ENCODE measurements at regions not wholly inside any gene's neighbourhood (a gene's known extent, or its start where the extent isn't known, plus 50 kb on each side); places are given as distances from the start of the nearest gene placed in this dataset.

- no peaks in the 10 kb centered on the region for H3K79me1 ChIP-seq (replicated peaks; ENCODE audit: low read length, poor library complexity, severe bottlenecking)
- no peak overlapping the region for H2BK120ac ChIP-seq (ENCODE audit: low read depth, low read length)
- H2BK5ac ChIP-seq (ENCODE audit: low read depth, low read length, poor library complexity, severe bottlenecking) = no peak overlapping the region
- no peaks in the 10 kb centered on the region for H3K27me3 ChIP-seq (ENCODE audit: control insufficient read depth in 1 of 2, insufficient read depth in 1 of 2, low read length in 2 of 2)
- H4K91ac ChIP-seq (ENCODE audit: low read length) = no peak overlapping the region
- H3K14ac ChIP-seq (ENCODE audit: low read length in 2 of 2) = no peak overlapping the region
- H3K4ac ChIP-seq (ENCODE audit: low read depth in 1 of 2, low read length in 2 of 2) = no peak overlapping the region
- no peak overlapping the region for H4K8ac ChIP-seq (ENCODE audit: low read length)
- no peak overlapping the region for H3K9ac ChIP-seq (ENCODE audit: low read length)
- H3K9me3 ChIP-seq (ENCODE audit: control insufficient read depth, low read length) = no peaks in the 10 kb centered on the region
- H3K23ac ChIP-seq (ENCODE audit: low read length in 2 of 2) = no peak overlapping the region
- 93% methylated on average over 3 of the region's 3 CpGs for WGBS
- H2AK5ac ChIP-seq (ENCODE audit: low read length, severe bottlenecking) = no peak overlapping the region
- no peak overlapping the region for H2BK15ac ChIP-seq (ENCODE audit: low read depth, poor library complexity, severe bottlenecking)
- no peak overlapping the region for H2BK12ac ChIP-seq (ENCODE audit: low read length in 2 of 2)
- H3K36me3 ChIP-seq (ENCODE audit: control insufficient read depth in 1 of 2, insufficient read depth in 2 of 2, low read depth in 1 of 2, low read length in 2 of 2) = no peaks in the 10 kb centered on the region
- no peak overlapping the region for H2AFZ ChIP-seq (ENCODE audit: low read depth, low read length)
- no peaks in the 10 kb centered on the region for H3K4me1 ChIP-seq (ENCODE audit: control insufficient read depth, insufficient read depth, low read depth, low read length)
- DNase-seq = no peak
- no peak overlapping the region for H3K4me3 ChIP-seq (ENCODE audit: insufficient read depth in 1 of 2, low read depth in 1 of 2, low read length in 2 of 2)
- H3K4me2 ChIP-seq (ENCODE audit: low read length, poor library complexity, severe bottlenecking) = no peak overlapping the region
- H3K18ac ChIP-seq (ENCODE audit: low read depth in 1 of 2, low read length in 2 of 2) = no peak overlapping the region
- no peak overlapping the region for H3K27ac ChIP-seq (ENCODE audit: low read length, poor library complexity, severe bottlenecking)
These were observed 386.5 kb upstream of the BRINP3 start for GRCh38 chr1:190864013-190864641.

GRCh38 chr1:190880352-190880751, 402.7 kb upstream of the BRINP3 start:
- Histone ChIP-seq H3K36me3 (ENCODE audit: control insufficient read depth in 1 of 2, insufficient read depth in 2 of 2, low read depth in 1 of 2, low read length in 2 of 2) (no peaks in the 10 kb centered on the region), H3K9me3 (ENCODE audit: control insufficient read depth, low read length) (no peaks in the 10 kb centered on the region), H3K4me2 (ENCODE audit: low read length, poor library complexity, severe bottlenecking) (no peak overlapping the region), H4K8ac (ENCODE audit: low read length) (no peak overlapping the region), H2BK120ac (ENCODE audit: low read depth, low read length) (no peak overlapping the region), H3K79me1 (replicated peaks; ENCODE audit: low read length, poor library complexity, severe bottlenecking) (no peaks in the 10 kb centered on the region), H2AK5ac (ENCODE audit: low read length, severe bottlenecking) (no peak overlapping the region), H3K4me3 (ENCODE audit: insufficient read depth in 1 of 2, low read depth in 1 of 2, low read length in 2 of 2) (no peak overlapping the region), H4K91ac (ENCODE audit: low read length) (no peak overlapping the region), H3K27me3 (ENCODE audit: control insufficient read depth in 1 of 2, insufficient read depth in 1 of 2, low read length in 2 of 2) (no peaks in the 10 kb centered on the region), H3K14ac (ENCODE audit: low read length in 2 of 2) (no peak overlapping the region), H3K23ac (ENCODE audit: low read length in 2 of 2) (no peak overlapping the region), H2AFZ (ENCODE audit: low read depth, low read length) (no peak overlapping the region), H2BK15ac (ENCODE audit: low read depth, poor library complexity, severe bottlenecking) (no peak overlapping the region), H3K4me1 (ENCODE audit: control insufficient read depth, insufficient read depth, low read depth, low read length) (no peaks in the 10 kb centered on the region), H2BK5ac (ENCODE audit: low read depth, low read length, poor library complexity, severe bottlenecking) (no peak overlapping the region), H3K9ac (ENCODE audit: low read length) (no peak overlapping the region), H3K27ac (ENCODE audit: low read length, poor library complexity, severe bottlenecking) (no peak overlapping the region), H3K18ac (ENCODE audit: low read depth in 1 of 2, low read length in 2 of 2) (no peak overlapping the region), H2BK12ac (ENCODE audit: low read length in 2 of 2) (no peak overlapping the region), H3K4ac (ENCODE audit: low read depth in 1 of 2, low read length in 2 of 2) (no peak overlapping the region)
- no peak for DNase-seq
- no CpG with 5 or more reads among the region's 3 CpGs for WGBS

GRCh38 chr1:190881064-190881463, 403.4 kb upstream of the BRINP3 start:
- H2AFZ ChIP-seq (ENCODE audit: low read depth, low read length) = no peak overlapping the region
- H2BK5ac ChIP-seq (ENCODE audit: low read depth, low read length, poor library complexity, severe bottlenecking) = no peak overlapping the region

GRCh38 chr1:190897233-190897632, 419.6 kb upstream of the BRINP3 start:
- Histone ChIP-seq H3K4me3 (ENCODE audit: insufficient read depth in 1 of 2, low read depth in 1 of 2, low read length in 2 of 2) (no peak overlapping the region), H2AFZ (ENCODE audit: low read depth, low read length) (no peak overlapping the region)
- 73% methylated on average over 2 of the region's 2 CpGs for WGBS

More at GRCh38 chr1:190881064-190881463, 403.4 kb upstream of the BRINP3 start:
- no peak overlapping the region for H3K4ac ChIP-seq (ENCODE audit: low read depth in 1 of 2, low read length in 2 of 2)
- no peaks in the 10 kb centered on the region for H3K36me3 ChIP-seq (ENCODE audit: control insufficient read depth in 1 of 2, insufficient read depth in 2 of 2, low read depth in 1 of 2, low read length in 2 of 2)
- H3K4me2 ChIP-seq (ENCODE audit: low read length, poor library complexity, severe bottlenecking) = no peak overlapping the region
- no peak overlapping the region for H3K27ac ChIP-seq (ENCODE audit: low read length, poor library complexity, severe bottlenecking)
- no peak overlapping the region for H4K8ac ChIP-seq (ENCODE audit: low read length)
- H2BK15ac ChIP-seq (ENCODE audit: low read depth, poor library complexity, severe bottlenecking) = no peak overlapping the region
- no peak overlapping the region for H3K18ac ChIP-seq (ENCODE audit: low read depth in 1 of 2, low read length in 2 of 2)
- DNase-seq = no peak
- H3K14ac ChIP-seq (ENCODE audit: low read length in 2 of 2) = no peak overlapping the region
- H3K9ac ChIP-seq (ENCODE audit: low read length) = no peak overlapping the region
- H4K91ac ChIP-seq (ENCODE audit: low read length) = no peak overlapping the region
- no peaks in the 10 kb centered on the region for H3K9me3 ChIP-seq (ENCODE audit: control insufficient read depth, low read length)
- no peaks in the 10 kb centered on the region for H3K4me1 ChIP-seq (ENCODE audit: control insufficient read depth, insufficient read depth, low read depth, low read length)
- WGBS = no CpG with 5 or more reads among the region's 3 CpGs
- no peaks in the 10 kb centered on the region for H3K79me1 ChIP-seq (replicated peaks; ENCODE audit: low read length, poor library complexity, severe bottlenecking)
- no peak overlapping the region for H2BK120ac ChIP-seq (ENCODE audit: low read depth, low read length)
- H2BK12ac ChIP-seq (ENCODE audit: low read length in 2 of 2) = no peak overlapping the region
- H3K27me3 ChIP-seq (ENCODE audit: control insufficient read depth in 1 of 2, insufficient read depth in 1 of 2, low read length in 2 of 2) = no peaks in the 10 kb centered on the region
- H3K4me3 ChIP-seq (ENCODE audit: insufficient read depth in 1 of 2, low read depth in 1 of 2, low read length in 2 of 2) = no peak overlapping the region
- no peak overlapping the region for H3K23ac ChIP-seq (ENCODE audit: low read length in 2 of 2)
- no peak overlapping the region for H2AK5ac ChIP-seq (ENCODE audit: low read length, severe bottlenecking)

More at GRCh38 chr1:190897233-190897632, 419.6 kb upstream of the BRINP3 start:
- no peak overlapping the region for H3K4me2 ChIP-seq (ENCODE audit: low read length, poor library complexity, severe bottlenecking)
- no peak overlapping the region for H2BK12ac ChIP-seq (ENCODE audit: low read length in 2 of 2)
- H3K9me3 ChIP-seq (ENCODE audit: control insufficient read depth, low read length) = no peaks in the 10 kb centered on the region
- no peak for DNase-seq
- no peak overlapping the region for H2BK15ac ChIP-seq (ENCODE audit: low read depth, poor library complexity, severe bottlenecking)
- H4K8ac ChIP-seq (ENCODE audit: low read length) = no peak overlapping the region
- H3K14ac ChIP-seq (ENCODE audit: low read length in 2 of 2) = no peak overlapping the region
- no peak overlapping the region for H2AK5ac ChIP-seq (ENCODE audit: low read length, severe bottlenecking)
- no peak overlapping the region for H3K18ac ChIP-seq (ENCODE audit: low read depth in 1 of 2, low read length in 2 of 2)
- no peaks in the 10 kb centered on the region for H3K27me3 ChIP-seq (ENCODE audit: control insufficient read depth in 1 of 2, insufficient read depth in 1 of 2, low read length in 2 of 2)
- H3K4me1 ChIP-seq (ENCODE audit: control insufficient read depth, insufficient read depth, low read depth, low read length) = no peaks in the 10 kb centered on the region
- no peak overlapping the region for H4K91ac ChIP-seq (ENCODE audit: low read length)
- no peaks in the 10 kb centered on the region for H3K79me1 ChIP-seq (replicated peaks; ENCODE audit: low read length, poor library complexity, severe bottlenecking)
- no peak overlapping the region for H3K9ac ChIP-seq (ENCODE audit: low read length)
- no peak overlapping the region for H2BK120ac ChIP-seq (ENCODE audit: low read depth, low read length)
- no peak overlapping the region for H3K27ac ChIP-seq (ENCODE audit: low read length, poor library complexity, severe bottlenecking)
- no peak overlapping the region for H2BK5ac ChIP-seq (ENCODE audit: low read depth, low read length, poor library complexity, severe bottlenecking)
- H3K36me3 ChIP-seq (ENCODE audit: control insufficient read depth in 1 of 2, insufficient read depth in 2 of 2, low read depth in 1 of 2, low read length in 2 of 2) = no peaks in the 10 kb centered on the region
- H3K23ac ChIP-seq (ENCODE audit: low read length in 2 of 2) = no peak overlapping the region
- no peak overlapping the region for H3K4ac ChIP-seq (ENCODE audit: low read depth in 1 of 2, low read length in 2 of 2)

Data from mesenchymal stem cell (in vitro differentiated cells and primary cell).